ENCODE measurements at regions not wholly inside any gene's neighbourhood (a gene's known extent, or its start where the extent isn't known, plus 50 kb on each side); places are given as distances from the start of the nearest gene placed in this dataset.

- 71 to 86% (median 75%) methylated on average over 4 of the region's 4 CpGs for WGBS, 3 donors
- no peaks in the 10 kb centered on the region for H3K36me3 ChIP-seq (ENCODE audit: control insufficient read depth in 3 of 3, insufficient read depth in 2 of 3, low read depth in 1 of 3, low read length in 3 of 3)
- FAIRE-seq, result no peak
Observed at GRCh38 chr2:136351684-136352083, 233.7 kb upstream of the CXCR4 start.

DNA sequence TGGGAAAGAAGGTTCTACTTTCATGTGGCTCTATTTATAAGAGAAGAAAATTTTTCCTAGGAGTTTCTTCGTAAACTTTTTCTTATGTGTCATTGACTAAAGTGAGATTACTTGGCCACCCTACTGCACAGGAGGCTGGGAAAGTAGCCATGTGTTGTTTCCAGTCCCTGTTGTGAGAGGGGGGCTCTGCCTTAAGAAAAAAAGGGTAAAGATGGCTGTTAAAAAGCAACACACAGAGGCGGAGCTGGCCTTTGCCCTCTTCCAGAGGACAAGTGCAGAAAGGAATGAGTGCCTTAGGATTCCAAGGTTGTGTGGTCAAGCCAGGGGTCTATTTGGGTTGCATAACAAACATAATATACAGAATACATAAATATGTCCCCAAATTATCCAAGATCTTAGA lies 230.0 kb upstream of the CXCR4 start:
- FAIRE-seq, result no peak
- H3K36me3 ChIP-seq (ENCODE audit: control insufficient read depth in 3 of 3, insufficient read depth in 2 of 3, low read depth in 1 of 3, low read length in 3 of 3), result no peaks in the 10 kb centered on the region
- WGBS, 3 donors, result 62 to 92% (median 74%) methylated on average over 2 of the region's 2 CpGs
- H3K27me3 ChIP-seq (ENCODE audit: control insufficient read depth in 3 of 3, insufficient read depth in 3 of 3, low read length in 3 of 3), result no peaks in the 10 kb centered on the region
- no peaks in the 10 kb centered on the region for H3K9me3 ChIP-seq (ENCODE audit: control insufficient read depth in 2 of 2, insufficient read depth in 1 of 2, low read depth in 1 of 2, low read length in 1 of 2)
- no peak overlapping the region for H3K27ac ChIP-seq (ENCODE audit: low read depth in 1 of 3, low read length in 2 of 3)
- H3K4me3 ChIP-seq (ENCODE audit: low read depth in 1 of 3, low read length in 3 of 3), result no peak overlapping the region
- no peaks in the 10 kb centered on the region for H3K4me1 ChIP-seq (ENCODE audit: control insufficient read depth in 3 of 3, insufficient read depth in 2 of 3, low read depth in 1 of 3, low read length in 2 of 3)
- DNase-seq, result no peak

More at GRCh38 chr2:136351684-136352083, 233.7 kb upstream of the CXCR4 start:
- no peaks in the 10 kb centered on the region for H3K4me1 ChIP-seq (ENCODE audit: control insufficient read depth in 3 of 3, insufficient read depth in 2 of 3, low read depth in 1 of 3, low read length in 2 of 3)
- DNase-seq, result no peak
- H3K27me3 ChIP-seq (ENCODE audit: control insufficient read depth in 3 of 3, insufficient read depth in 3 of 3, low read length in 3 of 3), result no peaks in the 10 kb centered on the region
- no peak overlapping the region for H3K27ac ChIP-seq (ENCODE audit: low read depth in 1 of 3, low read length in 2 of 3)
- no peaks in the 10 kb centered on the region for H3K9me3 ChIP-seq (ENCODE audit: control insufficient read depth in 2 of 2, insufficient read depth in 1 of 2, low read depth in 1 of 2, low read length in 1 of 2)
- H3K4me3 ChIP-seq (ENCODE audit: low read depth in 1 of 3, low read length in 3 of 3), result no peak overlapping the region

DNA sequence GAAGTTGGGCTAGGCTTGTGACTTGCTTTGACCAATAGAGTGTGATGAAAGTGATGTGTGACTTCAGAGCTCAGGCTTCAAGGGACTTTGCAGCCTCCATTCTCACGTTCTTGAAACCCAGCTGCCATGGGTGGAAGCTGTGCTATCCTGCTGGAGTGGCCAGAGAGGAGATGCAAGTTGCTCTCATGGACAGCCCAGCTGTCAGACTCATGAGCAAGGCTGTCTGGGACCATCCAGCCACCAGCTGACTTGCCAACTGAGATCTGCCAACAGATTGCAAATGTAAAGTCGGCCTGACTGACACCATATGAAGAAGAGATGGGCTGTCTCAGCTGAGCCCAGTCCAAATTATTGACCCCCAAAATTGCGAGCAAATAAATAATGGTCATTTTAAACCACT lies 226.4 kb upstream of the CXCR4 start:
- no peaks in the 10 kb centered on the region for H3K9me3 ChIP-seq (ENCODE audit: control insufficient read depth in 2 of 2, insufficient read depth in 1 of 2, low read depth in 1 of 2, low read length in 1 of 2)
- no peaks in the 10 kb centered on the region for H3K36me3 ChIP-seq (ENCODE audit: control insufficient read depth in 3 of 3, insufficient read depth in 2 of 3, low read depth in 1 of 3, low read length in 3 of 3)
- H3K4me1 ChIP-seq (ENCODE audit: control insufficient read depth in 3 of 3, insufficient read depth in 2 of 3, low read depth in 1 of 3, low read length in 2 of 3), result no peaks in the 10 kb centered on the region
- no peaks in the 10 kb centered on the region for H3K27me3 ChIP-seq (ENCODE audit: control insufficient read depth in 3 of 3, insufficient read depth in 3 of 3, low read length in 3 of 3)
- H3K4me3 ChIP-seq (ENCODE audit: low read depth in 1 of 3, low read length in 3 of 3), result no peak overlapping the region
- DNase-seq, result no peak
- H3K27ac ChIP-seq (ENCODE audit: low read depth in 1 of 3, low read length in 2 of 3), result no peak overlapping the region
- WGBS, 3 donors, result 73 to 86% (median 78%) methylated on average over 3 of the region's 3 CpGs
- no peak for FAIRE-seq

GRCh38 chr2:136342138-136342537 lies 224.2 kb upstream of the CXCR4 start:
- H3K27me3 ChIP-seq (ENCODE audit: control insufficient read depth in 3 of 3, insufficient read depth in 3 of 3, low read length in 3 of 3), result no peaks in the 10 kb centered on the region
- WGBS, 3 donors, result 81 to 87% (median 86%) methylated on average over 5 of the region's 5 CpGs
- no peak overlapping the region for H3K27ac ChIP-seq (ENCODE audit: low read depth in 1 of 3, low read length in 2 of 3)
- H3K36me3 ChIP-seq (ENCODE audit: control insufficient read depth in 3 of 3, insufficient read depth in 2 of 3, low read depth in 1 of 3, low read length in 3 of 3), result no peaks in the 10 kb centered on the region
- FAIRE-seq (no peak), DNase-seq (no peak)
- no peaks in the 10 kb centered on the region for H3K4me1 ChIP-seq (ENCODE audit: control insufficient read depth in 3 of 3, insufficient read depth in 2 of 3, low read depth in 1 of 3, low read length in 2 of 3)
- H3K9me3 ChIP-seq (ENCODE audit: control insufficient read depth in 2 of 2, insufficient read depth in 1 of 2, low read depth in 1 of 2, low read length in 1 of 2), result no peaks in the 10 kb centered on the region
- no peak overlapping the region for H3K4me3 ChIP-seq (ENCODE audit: low read depth in 1 of 3, low read length in 3 of 3)

DNA sequence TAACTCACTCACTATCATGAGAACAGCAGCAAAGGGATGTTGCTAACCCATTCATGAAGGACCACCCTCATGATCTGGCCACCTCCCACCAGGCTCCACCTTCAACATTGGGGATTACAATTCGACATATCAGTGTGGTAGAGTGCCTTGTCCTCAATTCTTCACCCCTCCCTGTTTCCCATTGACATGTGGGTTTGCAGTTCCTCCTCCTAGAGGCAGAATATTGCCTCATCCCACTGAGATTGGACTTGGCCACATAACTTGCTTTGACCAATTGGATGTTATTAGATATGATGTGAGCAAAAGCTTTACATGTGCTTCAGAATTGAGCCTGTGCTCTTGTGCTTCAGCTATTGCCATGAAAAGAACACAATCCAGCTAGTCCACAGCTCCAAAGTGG lies 217.0 kb upstream of the CXCR4 start:
- H3K4me3 ChIP-seq (ENCODE audit: low read depth in 1 of 3, low read length in 3 of 3), result no peak overlapping the region
- H3K27ac ChIP-seq (ENCODE audit: low read depth in 1 of 3, low read length in 2 of 3), result no peak overlapping the region
- no peaks in the 10 kb centered on the region for H3K36me3 ChIP-seq (ENCODE audit: control insufficient read depth in 3 of 3, insufficient read depth in 2 of 3, low read depth in 1 of 3, low read length in 3 of 3)
- DNase-seq (no peak), FAIRE-seq (no peak)
- H3K9me3 ChIP-seq (ENCODE audit: control insufficient read depth in 2 of 2, insufficient read depth in 1 of 2, low read depth in 1 of 2, low read length in 1 of 2), result no peaks in the 10 kb centered on the region
- H3K27me3 ChIP-seq (ENCODE audit: control insufficient read depth in 3 of 3, insufficient read depth in 3 of 3, low read length in 3 of 3), result peaks cover 0 to 6% (median 0%) of the 10 kb centered on the region in 3 donors
- H3K4me1 ChIP-seq (ENCODE audit: control insufficient read depth in 3 of 3, insufficient read depth in 2 of 3, low read depth in 1 of 3, low read length in 2 of 3), result no peaks in the 10 kb centered on the region
- 25 to 76% (median 27%) methylated on average over 1 of the region's 1 CpG for WGBS, 3 donors

DNA sequence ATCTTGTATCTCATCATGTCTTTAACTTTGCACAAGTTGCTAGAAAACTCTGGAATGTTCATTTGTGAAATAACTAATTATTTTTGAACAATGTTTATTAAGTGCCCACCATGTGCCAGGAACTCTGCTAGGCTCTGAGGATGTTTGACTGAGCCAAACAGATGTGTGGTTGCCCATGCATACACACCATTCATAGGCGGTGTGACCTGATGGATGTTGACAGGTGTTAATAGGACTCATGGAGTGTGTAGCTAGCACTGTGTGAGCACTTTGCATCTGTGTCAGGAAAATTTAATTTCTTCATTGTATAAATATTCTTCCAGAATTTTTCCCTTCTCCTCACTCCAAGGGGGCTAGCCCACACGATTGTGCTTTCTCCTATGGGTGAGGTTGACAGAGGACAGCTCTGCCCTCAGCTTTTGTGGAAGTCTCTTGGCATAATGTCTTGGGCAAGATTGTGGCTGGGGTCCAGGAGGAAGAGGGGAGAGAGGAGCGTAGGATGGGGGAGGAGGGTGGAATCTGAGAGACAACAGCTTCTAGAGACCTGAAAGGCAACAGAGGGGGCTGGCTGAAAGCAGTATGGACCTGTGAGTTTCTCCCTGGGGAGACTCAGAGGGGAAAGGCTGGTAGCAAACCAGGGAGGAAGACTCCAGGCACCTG lies 214.6 kb upstream of the CXCR4 start:
- Histone ChIP-seq H3K27me3 (ENCODE audit: control insufficient read depth in 3 of 3, insufficient read depth in 3 of 3, low read length in 3 of 3) (peaks cover 0 to 6% (median 0%) of the 10 kb centered on the region in 3 donors), H3K4me1 (ENCODE audit: control insufficient read depth in 3 of 3, insufficient read depth in 2 of 3, low read depth in 1 of 3, low read length in 2 of 3) (no peaks in the 10 kb centered on the region), H3K4me3 (ENCODE audit: low read depth in 1 of 3, low read length in 3 of 3) (no peak overlapping the region), H3K9me3 (ENCODE audit: control insufficient read depth in 2 of 2, insufficient read depth in 1 of 2, low read depth in 1 of 2, low read length in 1 of 2) (no peaks in the 10 kb centered on the region), H3K36me3 (ENCODE audit: control insufficient read depth in 3 of 3, insufficient read depth in 2 of 3, low read depth in 1 of 3, low read length in 3 of 3) (no peaks in the 10 kb centered on the region), H3K27ac (ENCODE audit: low read depth in 1 of 3, low read length in 2 of 3) (no peak overlapping the region)
- DNase-seq, result no peak
- FAIRE-seq, result no peak
- WGBS, 3 donors, result 65 to 82% (median 78%) methylated on average over 3 of the region's 3 CpGs

DNA sequence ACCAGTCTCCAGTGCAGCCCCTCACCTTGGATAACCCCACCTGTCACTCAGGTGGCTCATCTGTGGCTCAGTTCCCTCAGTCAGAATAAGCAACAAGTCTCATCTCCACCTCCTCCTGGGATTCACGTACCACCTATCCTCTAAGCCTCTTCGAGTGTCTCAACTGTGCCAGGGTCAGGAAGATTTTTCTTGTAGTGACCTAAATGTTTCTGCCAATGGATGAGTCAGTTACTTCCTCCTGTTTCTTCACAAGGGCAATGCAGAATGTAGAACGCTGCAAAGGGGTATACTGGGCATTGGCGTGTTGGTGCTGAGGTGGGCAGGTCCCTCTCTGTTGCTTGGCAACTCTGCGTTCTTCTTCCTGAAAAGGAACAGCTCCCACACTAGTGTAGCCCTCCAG lies 213.3 kb upstream of the CXCR4 start:
- DNase-seq (no peak), FAIRE-seq (no peak)
- Histone ChIP-seq H3K27me3 (ENCODE audit: control insufficient read depth in 3 of 3, insufficient read depth in 3 of 3, low read length in 3 of 3) (peaks cover 0 to 6% (median 0%) of the 10 kb centered on the region in 3 donors), H3K4me3 (ENCODE audit: low read depth in 1 of 3, low read length in 3 of 3) (no peak overlapping the region), H3K4me1 (ENCODE audit: control insufficient read depth in 3 of 3, insufficient read depth in 2 of 3, low read depth in 1 of 3, low read length in 2 of 3) (no peaks in the 10 kb centered on the region), H3K27ac (ENCODE audit: low read depth in 1 of 3, low read length in 2 of 3) (no peak overlapping the region), H3K36me3 (ENCODE audit: control insufficient read depth in 3 of 3, insufficient read depth in 2 of 3, low read depth in 1 of 3, low read length in 3 of 3) (no peaks in the 10 kb centered on the region), H3K9me3 (ENCODE audit: control insufficient read depth in 2 of 2, insufficient read depth in 1 of 2, low read depth in 1 of 2, low read length in 1 of 2) (no peaks in the 10 kb centered on the region)
- 83 to 90% (median 86%) methylated on average over 5 of the region's 5 CpGs for WGBS, 3 donors

DNA sequence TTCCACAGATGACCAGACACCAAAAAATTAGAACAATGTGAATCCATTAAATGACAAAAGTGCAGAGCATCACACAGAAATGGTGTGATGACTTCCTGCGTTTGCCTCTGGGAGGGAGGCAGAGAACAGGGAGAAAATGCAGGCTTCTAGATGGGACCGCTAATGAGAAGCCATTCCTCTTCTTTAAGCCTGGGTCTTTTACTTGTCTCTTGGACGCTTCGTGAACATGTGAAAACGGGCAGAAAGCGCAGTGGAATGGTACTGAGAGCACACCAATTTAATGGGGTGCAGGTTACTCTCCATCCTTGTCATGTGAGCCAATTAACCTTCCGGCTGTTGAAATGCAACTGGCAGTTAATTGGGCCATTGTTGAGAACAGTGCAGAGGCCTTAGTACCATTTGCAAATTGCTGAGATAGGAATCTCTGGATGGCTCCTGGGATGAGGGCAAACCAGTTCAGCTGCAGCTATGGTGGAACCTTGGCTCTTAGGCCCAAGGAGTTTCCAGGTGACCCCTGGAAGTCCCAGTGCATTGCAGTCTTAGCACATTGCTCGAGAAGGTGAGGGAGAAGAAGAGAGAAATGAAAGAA lies 210.4 kb upstream of the CXCR4 start:
- Histone ChIP-seq H3K36me3 (ENCODE audit: control insufficient read depth in 3 of 3, insufficient read depth in 2 of 3, low read depth in 1 of 3, low read length in 3 of 3) (no peaks in the 10 kb centered on the region), H3K27me3 (ENCODE audit: control insufficient read depth in 3 of 3, insufficient read depth in 3 of 3, low read length in 3 of 3) (peaks cover 0 to 6% (median 0%) of the 10 kb centered on the region in 3 donors), H3K9me3 (ENCODE audit: control insufficient read depth in 2 of 2, insufficient read depth in 1 of 2, low read depth in 1 of 2, low read length in 1 of 2) (no peaks in the 10 kb centered on the region), H3K4me3 (ENCODE audit: low read depth in 1 of 3, low read length in 3 of 3) (no peak overlapping the region), H3K27ac (ENCODE audit: low read depth in 1 of 3, low read length in 2 of 3) (no peak overlapping the region), H3K4me1 (ENCODE audit: control insufficient read depth in 3 of 3, insufficient read depth in 2 of 3, low read depth in 1 of 3, low read length in 2 of 3) (no peaks in the 10 kb centered on the region)
- 70 to 89% (median 86%) methylated on average over 8 of the region's 8 CpGs for WGBS, 3 donors
- DNase-seq, result no peak
- FAIRE-seq, result no peak

Data from small intestine (tissue), 7 donors.